IMR-90 (cell line): ENCODE measurements at regions not wholly inside any gene's neighbourhood (a gene's known extent, or its start where the extent isn't known, plus 50 kb on each side); places are given as distances from the start of the nearest gene placed in this dataset.
"Not testable (repeated sequence)": the region's sequence is repeated elsewhere in the genome, so short reads cannot be mapped to it uniquely, and the experiment has no call there.

Experiments
- ATAC-seq: fragments of 200-7000 bp; cut with Tn5 transposase; 2 replicates; pipeline ENCODE4 v1.9.1; 2020; ENCODE audit warnings: low read depth, mild to moderate bottlenecking, moderate library complexity
- BruUV-seq: library from RNA; stranded (reverse); fragments of 400-500 nt; replicated peaks from 2 replicates; lab custom pipeline; 2021; lab: Mats Ljungman, UMichigan
- CTCF ChIA-PET: fragments of 300-600 bp; formaldehyde crosslinking; extraction: SDS; loops from one replicate; lab custom pipeline; 2021; ENCODE audit warnings: antibody characterized with exemption; lab: Yijun Ruan, JAX
- POLR2A ChIA-PET: fragments of 300-600 bp; sonication (Branson Sonifier 250); formaldehyde crosslinking; loops from one replicate; lab custom pipeline; 2022; ENCODE audit warnings: antibody characterized with exemption; ENCODE audit not compliant: unreplicated experiment; lab: Charles Lee
- DNase-seq: peaks from one replicate; pipeline ENCODE4 v3.0.0; 2013
- H2AFZ ChIP-seq: replicated peaks from 2 replicates; pipeline ENCODE3; 2013; ENCODE audit warnings: low read length, mild to moderate bottlenecking; ENCODE audit not compliant: poor library complexity
- H2AK5ac ChIP-seq: 2 replicates; pipeline ENCODE4 v1.6.1; 2013; ENCODE audit warnings: low read depth, low read length, inconsistent platforms
- H2AK9ac ChIP-seq: replicated peaks from 2 replicates; pipeline ENCODE3; 2013; ENCODE audit warnings: mild to moderate bottlenecking, low read depth, low read length, moderate library complexity; ENCODE audit not compliant: poor library complexity
- H2BK120ac ChIP-seq: 2 replicates; pipeline ENCODE4 v1.6.1; 2013; ENCODE audit warnings: low read depth, low read length, inconsistent platforms
- H2BK15ac ChIP-seq: 3 replicates; pipeline ENCODE4 v1.6.1; 2013; ENCODE audit warnings: low read depth, low read length, inconsistent platforms
- H2BK20ac ChIP-seq: 2 replicates; pipeline ENCODE4 v1.6.1; 2013; ENCODE audit warnings: low read depth, mild to moderate bottlenecking, inconsistent platforms, low read length, moderate library complexity
- H2BK5ac ChIP-seq: 2 replicates; pipeline ENCODE4 v1.6.1; 2013; ENCODE audit warnings: mild to moderate bottlenecking, low read depth, low read length, inconsistent platforms; ENCODE audit not compliant: poor library complexity, severe bottlenecking
- H3K14ac ChIP-seq: replicated peaks from 2 replicates; pipeline ENCODE4 v1.6.1; 2013; ENCODE audit warnings: low read depth, low read length, inconsistent platforms
- H3K18ac ChIP-seq: 2 replicates; pipeline ENCODE4 v1.6.1; 2013; ENCODE audit warnings: low read depth, low read length, control low read depth
- H3K23ac ChIP-seq: 2 replicates; pipeline ENCODE4 v1.6.1; 2013; ENCODE audit warnings: low read depth, low read length, inconsistent platforms
- H3K27ac ChIP-seq: 2 replicates; pipeline ENCODE4 v1.5.1; 2013; ENCODE audit warnings: mild to moderate bottlenecking, control low read depth, low read length; ENCODE audit not compliant: insufficient read depth
- H3K27me3 ChIP-seq: 2 replicates; pipeline ENCODE4 v1.6.1; 2013; ENCODE audit warnings: low read length; ENCODE audit not compliant: control insufficient read depth, insufficient read depth
- H3K36me3 ChIP-seq: 2 replicates; pipeline ENCODE4 v1.6.1; 2013; ENCODE audit warnings: low read length, mixed read lengths; ENCODE audit not compliant: control insufficient read depth, insufficient read depth
- H3K4ac ChIP-seq: 2 replicates; pipeline ENCODE4 v1.6.1; 2013; ENCODE audit warnings: low read depth, low read length, inconsistent platforms
- H3K4me1 ChIP-seq: 2 replicates; pipeline ENCODE4 v1.6.1; 2013; ENCODE audit warnings: low read length, mixed read lengths; ENCODE audit not compliant: control insufficient read depth, insufficient read depth
- H3K4me2 ChIP-seq: 2 replicates; pipeline ENCODE4 v1.6.1; 2013; ENCODE audit warnings: low read depth, mild to moderate bottlenecking, control low read depth, low read length, moderate library complexity
- H3K4me3 ChIP-seq: 2 replicates; pipeline ENCODE4 v1.5.1; 2013; ENCODE audit warnings: low read depth, mild to moderate bottlenecking, control low read depth, low read length, moderate library complexity; ENCODE audit not compliant: insufficient read depth
- H3K56ac ChIP-seq: 2 replicates; pipeline ENCODE4 v1.6.1; 2013; ENCODE audit warnings: low read length, inconsistent platforms; ENCODE audit not compliant: insufficient read depth; ENCODE audit errors: extremely low read depth
- H3K79me1 ChIP-seq, 2 experiments: 2 replicates each; pipeline ENCODE4 v1.6.1; 2013; ENCODE audit warnings: low read length in 2 of 2, inconsistent platforms in 1 of 2, low read depth in 1 of 2
- H3K9ac ChIP-seq: 2 replicates; pipeline ENCODE4 v1.6.1; 2013; ENCODE audit warnings: low read depth, low read length, control low read depth
- H3K9me1 ChIP-seq: 2 replicates; pipeline ENCODE4 v1.6.1; 2013; ENCODE audit warnings: low read length, inconsistent platforms; ENCODE audit not compliant: insufficient read depth
- H3K9me3 ChIP-seq: 2 replicates; pipeline ENCODE4 v1.6.1; 2013; ENCODE audit warnings: low read length; ENCODE audit not compliant: control insufficient read depth, insufficient read depth
- H4K20me1 ChIP-seq: 2 replicates; pipeline ENCODE4 v1.6.1; 2013; ENCODE audit warnings: low read length, inconsistent platforms; ENCODE audit not compliant: insufficient read depth
- H4K5ac ChIP-seq: 2 replicates; pipeline ENCODE4 v1.6.1; 2013; ENCODE audit warnings: mild to moderate bottlenecking, low read depth, low read length, control low read depth
- H4K8ac ChIP-seq, 2 experiments: 2 replicates each; pipeline ENCODE4 v1.6.1; 2013; ENCODE audit warnings: low read depth in 2 of 2, low read length in 2 of 2, control low read depth in 1 of 2, inconsistent platforms in 1 of 2
- H4K91ac ChIP-seq: 2 replicates; pipeline ENCODE4 v1.6.1; 2013; ENCODE audit warnings: low read depth, low read length, inconsistent platforms; ENCODE audit not compliant: insufficient read depth
- RAD21 ChIP-seq: IDR thresholded peaks from 2 replicates; pipeline ENCODE4 v1.6.1; 2012; ENCODE audit warnings: low read length, improper control_type of control experiment
- WGBS, 2 experiments: methylation state at CpG; one replicate each; pipeline versions ENCODE4 v1.1.5 to v1.1.7; 2013; ENCODE audit warnings: missing lambda C conversion rate in 2 of 2; ENCODE audit not compliant: insufficient read length in 1 of 2; ENCODE audit errors: extremely low coverage in 2 of 2; 5-methylcytosine and 5-hydroxymethylcytosine counted together
- dilution Hi-C: fragments of 300-500 bp; cut with HindIII; formaldehyde crosslinking; loops from one replicate; pipeline ENCODE4 v1.14.3; 2018; ENCODE audit warnings: low sequenced_read_pairs; ENCODE audit not compliant: unreplicated experiment
- in situ Hi-C: fragments of 300-500 bp; cut with MboI; formaldehyde crosslinking; loops from 3 replicates; pipeline ENCODE4 v1.14.3; 2019; ENCODE audit warnings: low sequenced_read_pairs, inconsistent platforms, mixed read lengths
- intact Hi-C: fragments of 100-400 bp; cut with micrococcal nuclease; formaldehyde crosslinking; loops from 2 replicates; pipeline ENCODE4 v1.10.0; 2022

GRCh38 chr2:234156326-234156725 is 105.8 kb downstream of the SPP2 start:
- Histone ChIP-seq H3K27ac (no peak overlapping the region), H3K36me3 (no peaks in the 10 kb centered on the region), H3K4me1 (no peaks in the 10 kb centered on the region), H3K4me3 (no peak overlapping the region), H3K4me2 (no peak overlapping the region), H3K79me1 (no peaks in the 10 kb centered on the region), H3K18ac (no peak overlapping the region), H2AFZ (no peak overlapping the region), H3K9me3 (no peaks in the 10 kb centered on the region), H4K20me1 (no peaks in the 10 kb centered on the region), H2BK20ac (no peak overlapping the region), H4K91ac (no peak overlapping the region), H2AK9ac (no peak overlapping the region), H3K9ac (no peak overlapping the region), H2BK5ac (no peak overlapping the region), H3K27me3 (peaks cover 8% of the 10 kb centered on the region), H3K4ac (no peak overlapping the region), H3K23ac (no peak overlapping the region), H2AK5ac (no peak overlapping the region), H4K8ac (no peak overlapping the region), H3K14ac (no peak overlapping the region), H2BK15ac (no peak overlapping the region), H2BK120ac (no peak overlapping the region), H3K9me1 (no peaks in the 10 kb centered on the region), H4K5ac (no peak overlapping the region), H3K56ac (no peak overlapping the region)
- no peak for DNase-seq
- CTCF ChIA-PET, result no interaction called here
- no TSS peak for BruUV-seq
- in situ Hi-C loops, result no loop called here
- 40% methylated on average over 1 of the region's 3 CpGs; no CpG with 5 or more reads in 1 of the 2 experiments for WGBS, 2 experiments
- intact Hi-C loops, result no loop called here
- POLR2A ChIA-PET, result no interaction called here
- dilution Hi-C loops, result no loop called here
- no peak for TF ChIP-seq RAD21
- ATAC-seq, result no peak

- CTCF ChIA-PET, in situ Hi-C loops: not testable (repeated sequence)
These were observed 102.3 kb downstream of the SPP2 start for GRCh38 chr2:234152835-234153234.

More at GRCh38 chr2:234152835-234153234, 102.3 kb downstream of the SPP2 start:
- POLR2A ChIA-PET, dilution Hi-C loops, H4K8ac ChIP-seq, DNase-seq, H2BK20ac ChIP-seq, H2BK120ac ChIP-seq, BruUV-seq, H3K79me1 ChIP-seq, H3K9me1 ChIP-seq, H4K91ac ChIP-seq, ATAC-seq, H3K56ac ChIP-seq, H3K4me1 ChIP-seq, H3K18ac ChIP-seq, H3K23ac ChIP-seq, H4K20me1 ChIP-seq, H2AK9ac ChIP-seq, H3K14ac ChIP-seq, H3K36me3 ChIP-seq, H2AK5ac ChIP-seq, H3K27me3 ChIP-seq, H2AFZ ChIP-seq, H3K4me3 ChIP-seq, H3K9me3 ChIP-seq, H2BK5ac ChIP-seq, H2BK15ac ChIP-seq, H3K9ac ChIP-seq, H3K4ac ChIP-seq, H3K4me2 ChIP-seq, intact Hi-C loops, H3K27ac ChIP-seq, H4K5ac ChIP-seq: not testable (repeated sequence)
- WGBS, 2 experiments, result no CpG with 5 or more reads among the region's 2 CpGs
